ENCODE measurements at regions not wholly inside any gene's neighbourhood (a gene's known extent, or its start where the extent isn't known, plus 50 kb on each side); places are given as distances from the start of the nearest gene placed in this dataset.

GRCh38 chr3:124261306-124261705 is 269.4 kb upstream of the ROPN1 start:
- Mint-ChIP-seq H3K27ac (no peak overlapping the region), H3K4me3 (no peak overlapping the region), H3K4me1 (ENCODE audit: low read depth in 2 of 2) (no peaks in the 10 kb centered on the region), H3K27me3 (peaks cover 9 to 15% of the 10 kb centered on the region in 2 donors), H3K9me3 (no peaks in the 10 kb centered on the region), H3K36me3 (no peaks in the 10 kb centered on the region)
- no peak for ATAC-seq
- DNase-seq (ENCODE audit: low spot score): no peak

GRCh38 chr3:124263168-124263567 is 271.2 kb upstream of the ROPN1 start:
- ATAC-seq: no peak
- no peak overlapping the region for H3K4me3 Mint-ChIP-seq
- no peaks in the 10 kb centered on the region for H3K36me3 Mint-ChIP-seq
- no peaks in the 10 kb centered on the region for H3K4me1 Mint-ChIP-seq (ENCODE audit: low read depth in 2 of 2)
- H3K27me3 Mint-ChIP-seq: peaks cover 8 to 15% of the 10 kb centered on the region in 2 donors
- no peak for DNase-seq (ENCODE audit: low spot score)
- H3K9me3 Mint-ChIP-seq: no peaks in the 10 kb centered on the region
- no peak overlapping the region for H3K27ac Mint-ChIP-seq

DNA sequence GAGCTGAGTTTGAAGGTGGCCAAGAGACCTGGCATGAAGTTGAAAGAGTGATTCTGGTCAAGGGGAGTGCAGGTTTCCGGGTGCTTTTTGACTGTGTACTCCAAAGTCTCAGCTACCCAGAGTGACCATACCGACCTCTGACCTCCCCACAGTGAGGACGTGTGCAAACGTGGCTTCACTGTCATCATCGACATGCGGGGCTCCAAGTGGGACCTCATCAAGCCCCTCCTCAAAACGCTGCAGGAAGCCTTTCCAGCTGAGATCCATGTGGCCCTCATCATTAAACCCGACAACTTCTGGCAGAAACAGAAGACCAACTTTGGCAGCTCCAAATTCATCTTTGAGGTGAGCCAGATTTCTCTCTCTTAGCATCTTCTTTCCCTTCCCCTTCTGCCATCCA is 272.4 kb upstream of the ROPN1 start:
- Mint-ChIP-seq H3K27ac (no peak overlapping the region), H3K27me3 (peaks cover 4 to 10% of the 10 kb centered on the region in 2 donors), H3K4me3 (no peak overlapping the region), H3K36me3 (no peaks in the 10 kb centered on the region), H3K9me3 (no peaks in the 10 kb centered on the region), H3K4me1 (ENCODE audit: low read depth in 2 of 2) (no peaks in the 10 kb centered on the region)
- no peak for ATAC-seq
- no peak for DNase-seq (ENCODE audit: low spot score)

DNA sequence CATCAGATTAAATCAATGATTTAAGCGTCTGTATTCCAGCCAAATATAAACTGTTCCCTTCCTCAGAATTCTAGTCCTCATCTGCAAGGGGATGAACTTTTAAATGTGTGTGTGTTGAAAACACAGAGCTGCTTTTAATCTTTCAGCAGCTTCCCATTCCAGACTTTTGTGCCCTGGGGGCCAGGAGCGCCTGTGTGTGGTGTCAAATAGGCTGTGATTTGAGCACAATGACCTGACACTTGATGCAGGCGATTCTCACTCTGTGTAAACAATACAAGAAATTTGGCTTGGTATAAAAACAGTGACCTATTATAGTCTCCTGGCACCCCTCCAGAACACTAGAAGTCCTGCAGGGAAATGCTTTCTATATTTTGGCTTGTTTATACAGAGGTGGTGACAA is 274.6 kb upstream of the ROPN1 start:
- H3K27ac Mint-ChIP-seq: no peak overlapping the region
- ATAC-seq (no peak), DNase-seq (ENCODE audit: low spot score) (no peak)
- H3K4me3 Mint-ChIP-seq: no peak overlapping the region
- H3K9me3 Mint-ChIP-seq: no peaks in the 10 kb centered on the region
- H3K27me3 Mint-ChIP-seq: peaks cover 2 to 5% of the 10 kb centered on the region in 2 donors
- H3K36me3 Mint-ChIP-seq: no peaks in the 10 kb centered on the region
- no peaks in the 10 kb centered on the region for H3K4me1 Mint-ChIP-seq (ENCODE audit: low read depth in 2 of 2)

- ATAC-seq (no peak), DNase-seq (ENCODE audit: low spot score) (no peak)
- H3K4me1 Mint-ChIP-seq (ENCODE audit: low read depth in 2 of 2): no peaks in the 10 kb centered on the region
- peaks cover 0 to 4% of the 10 kb centered on the region in 2 donors for H3K27me3 Mint-ChIP-seq
- H3K9me3 Mint-ChIP-seq: no peaks in the 10 kb centered on the region
- no peak overlapping the region for H3K27ac Mint-ChIP-seq
- no peaks in the 10 kb centered on the region for H3K36me3 Mint-ChIP-seq
- no peak overlapping the region for H3K4me3 Mint-ChIP-seq
Measured at GRCh38 chr3:124267406-124267805, 275.5 kb upstream of the ROPN1 start.

GRCh38 chr3:124268355-124268754 is 276.4 kb upstream of the ROPN1 start:
- Mint-ChIP-seq H3K4me1 (ENCODE audit: low read depth in 2 of 2) (no peaks in the 10 kb centered on the region), H3K9me3 (no peaks in the 10 kb centered on the region), H3K36me3 (no peaks in the 10 kb centered on the region), H3K27ac (no peak overlapping the region), H3K27me3 (peaks cover 0 to 6% of the 10 kb centered on the region in 2 donors), H3K4me3 (no peak overlapping the region)
- no peak for DNase-seq (ENCODE audit: low spot score)
- ATAC-seq: no peak

DNA sequence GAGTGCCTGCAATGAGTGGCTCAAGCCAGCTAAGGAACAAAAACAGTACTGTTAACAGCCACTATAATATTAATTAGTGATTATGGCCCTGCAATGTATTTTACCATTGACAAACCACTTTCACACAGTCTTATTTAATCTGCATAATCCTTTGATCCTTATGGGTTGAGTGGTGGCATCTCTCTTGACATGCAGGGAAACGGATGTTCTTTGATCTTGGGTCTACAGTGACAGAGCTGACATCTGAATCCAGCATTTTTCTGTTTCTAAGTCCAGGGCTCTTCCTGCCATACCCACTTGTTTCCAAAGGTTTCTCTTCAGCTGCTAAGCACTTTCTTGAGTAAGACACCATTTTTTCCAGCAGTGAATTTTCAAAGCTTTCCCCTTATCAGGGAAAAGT is 277.7 kb upstream of the ROPN1 start:
- DNase-seq (ENCODE audit: low spot score): no peak
- Mint-ChIP-seq H3K4me1 (ENCODE audit: low read depth in 2 of 2) (no peaks in the 10 kb centered on the region), H3K27me3 (peaks cover 0 to 4% of the 10 kb centered on the region in 2 donors), H3K9me3 (no peaks in the 10 kb centered on the region), H3K36me3 (no peaks in the 10 kb centered on the region), H3K27ac (no peak overlapping the region), H3K4me3 (no peak overlapping the region)
- no peak for ATAC-seq

GRCh38 chr3:124272605-124273151 is 280.8 kb upstream of the ROPN1 start:
- Mint-ChIP-seq H3K36me3 (no peaks in the 10 kb centered on the region), H3K9me3 (no peaks in the 10 kb centered on the region), H3K4me3 (no peak overlapping the region), H3K4me1 (ENCODE audit: low read depth in 2 of 2) (no peaks in the 10 kb centered on the region), H3K27me3 (peaks cover 6 to 10% of the 10 kb centered on the region in 2 donors), H3K27ac (no peak overlapping the region)
- ATAC-seq (no peak), DNase-seq (ENCODE audit: low spot score) (no peak)

- DNase-seq (ENCODE audit: low spot score): no peak
Measured at GRCh38 chr3:124273651-124274050, 281.7 kb upstream of the ROPN1 start.

DNA sequence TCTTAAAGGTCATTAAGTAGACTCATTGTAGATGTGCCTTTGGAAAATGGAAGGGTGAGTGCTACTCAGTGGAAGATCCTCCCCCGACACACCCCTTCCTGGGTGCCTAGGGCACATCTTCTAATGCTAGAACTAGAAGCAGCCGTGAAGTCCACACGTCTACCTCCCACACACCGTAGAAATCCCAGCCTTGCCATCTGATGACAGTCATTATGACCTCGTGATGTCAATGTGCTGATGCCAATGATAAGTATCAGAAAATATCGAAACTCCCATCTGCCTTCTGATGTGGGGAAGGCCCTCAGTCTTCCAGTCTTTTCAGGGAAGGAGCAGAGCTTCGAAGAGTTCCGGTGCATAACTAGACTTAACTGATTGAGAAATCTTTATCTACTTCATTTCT is 282.1 kb upstream of the ROPN1 start:
- Mint-ChIP-seq H3K36me3 (no peaks in the 10 kb centered on the region), H3K27ac (no peak overlapping the region), H3K27me3 (peaks cover 6 to 10% of the 10 kb centered on the region in 2 donors), H3K4me1 (ENCODE audit: low read depth in 2 of 2) (no peaks in the 10 kb centered on the region), H3K4me3 (no peak overlapping the region), H3K9me3 (no peaks in the 10 kb centered on the region)
- ATAC-seq: no peak
- DNase-seq (ENCODE audit: low spot score): no peak

More at GRCh38 chr3:124273651-124274050, 281.7 kb upstream of the ROPN1 start:
- Mint-ChIP-seq H3K36me3 (no peaks in the 10 kb centered on the region), H3K9me3 (no peaks in the 10 kb centered on the region), H3K27ac (no peak overlapping the region), H3K4me1 (ENCODE audit: low read depth in 2 of 2) (no peaks in the 10 kb centered on the region), H3K27me3 (peaks cover 6 to 10% of the 10 kb centered on the region in 2 donors), H3K4me3 (no peak overlapping the region)
- ATAC-seq: no peak

DNA sequence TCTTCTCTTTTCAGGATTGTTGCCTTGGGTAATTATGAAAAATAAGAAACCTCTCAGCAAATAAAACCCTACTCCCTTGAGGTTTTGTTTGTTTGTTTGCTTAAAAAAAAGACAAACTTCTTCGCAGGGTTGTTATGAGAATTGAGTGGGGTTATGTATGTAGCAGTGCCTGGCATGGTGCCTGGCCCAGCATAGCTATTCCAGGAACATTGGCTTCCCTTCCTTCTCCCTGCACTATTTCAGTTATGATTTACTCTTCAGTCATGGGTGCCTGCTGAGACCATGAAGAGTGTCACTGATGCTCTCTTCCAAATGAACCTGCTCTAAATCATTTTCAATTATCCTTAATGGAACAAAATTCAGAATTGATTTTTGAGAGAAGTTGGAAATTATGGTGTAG is 283.5 kb upstream of the ROPN1 start:
- ATAC-seq: no peak
- Mint-ChIP-seq H3K4me3 (no peak overlapping the region), H3K4me1 (ENCODE audit: low read depth in 2 of 2) (no peaks in the 10 kb centered on the region)

DNA sequence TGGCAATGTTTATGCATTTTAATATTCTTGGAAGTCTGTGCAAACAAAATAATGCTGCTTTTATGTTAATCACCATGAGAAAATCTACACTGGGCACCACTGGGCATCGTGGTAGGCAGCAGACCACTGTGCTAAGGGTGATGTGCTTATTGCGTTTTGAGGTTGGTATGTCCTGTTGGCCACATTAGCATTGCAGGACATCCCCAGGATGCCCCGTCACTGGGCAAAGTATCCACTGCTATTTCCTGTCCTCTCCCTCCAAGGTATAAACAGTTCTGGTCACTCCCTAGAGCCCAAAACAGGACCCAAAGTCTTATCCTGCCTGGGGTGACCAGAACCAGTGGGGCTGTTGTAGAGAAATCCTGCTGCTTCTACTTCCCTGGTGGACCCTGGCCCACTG is 284.2 kb upstream of the ROPN1 start:
- Mint-ChIP-seq H3K27me3 (peaks cover 13 to 19% of the 10 kb centered on the region in 2 donors), H3K4me1 (ENCODE audit: low read depth in 2 of 2) (no peaks in the 10 kb centered on the region), H3K36me3 (no peaks in the 10 kb centered on the region), H3K9me3 (no peaks in the 10 kb centered on the region), H3K4me3 (no peak overlapping the region), H3K27ac (no peak overlapping the region)
- ATAC-seq (no peak), DNase-seq (ENCODE audit: low spot score) (no peak)

More for the DNA sequence above, 283.5 kb upstream of the ROPN1 start:
- H3K9me3 Mint-ChIP-seq: no peaks in the 10 kb centered on the region
- H3K27ac Mint-ChIP-seq: no peak overlapping the region
- no peaks in the 10 kb centered on the region for H3K36me3 Mint-ChIP-seq
- peaks cover 12 to 17% of the 10 kb centered on the region in 2 donors for H3K27me3 Mint-ChIP-seq
- no peak for DNase-seq (ENCODE audit: low spot score)

- Mint-ChIP-seq H3K27ac (no peak overlapping the region), H3K27me3 (peaks cover 16 to 24% of the 10 kb centered on the region in 2 donors), H3K4me1 (ENCODE audit: low read depth in 2 of 2) (no peaks in the 10 kb centered on the region), H3K4me3 (no peak overlapping the region), H3K9me3 (no peaks in the 10 kb centered on the region), H3K36me3 (no peaks in the 10 kb centered on the region)
- peak in 1 of 2 donors; percentile 27 for ATAC-seq
- DNase-seq (ENCODE audit: low spot score): no peak
Measured at GRCh38 chr3:124276539-124277143, 284.7 kb upstream of the ROPN1 start.

DNA sequence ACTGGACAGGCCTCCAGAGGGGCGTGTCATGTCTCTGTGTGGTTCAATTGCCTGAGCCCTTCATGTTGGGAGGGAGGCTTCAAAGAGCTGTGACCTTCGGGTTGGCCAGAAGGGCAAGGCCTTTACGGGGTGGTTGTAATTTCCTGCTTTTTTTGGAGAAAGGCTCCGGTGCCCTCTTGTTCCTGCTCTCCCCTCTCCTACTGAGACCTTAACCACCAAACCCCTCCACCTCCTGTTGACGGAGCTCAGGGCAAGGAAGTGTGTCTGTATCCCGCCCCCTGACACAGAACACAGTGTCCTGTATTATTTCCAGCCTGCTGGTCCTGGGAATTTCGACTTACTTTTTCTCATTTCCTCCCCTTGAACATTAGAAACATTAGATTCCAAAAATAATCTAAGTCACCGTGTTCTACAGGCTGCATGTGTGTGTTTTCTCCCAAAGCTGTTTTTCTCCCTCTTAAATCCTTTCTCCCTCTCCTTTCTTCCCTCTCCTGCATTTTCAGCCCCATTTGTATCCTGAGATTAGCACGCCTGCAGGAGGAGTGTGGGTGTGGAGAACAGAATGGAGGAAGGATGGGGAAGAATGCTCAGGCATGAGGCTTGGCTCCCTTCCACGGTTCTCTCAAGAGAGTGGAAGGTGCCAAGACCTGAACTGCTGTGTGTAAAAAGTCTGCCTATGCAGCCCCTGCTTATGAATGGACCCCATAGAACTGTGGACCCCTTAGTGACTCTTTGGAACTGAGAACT is 285.4 kb upstream of the ROPN1 start:
- Mint-ChIP-seq H3K4me1 (ENCODE audit: low read depth in 2 of 2) (no peaks in the 10 kb centered on the region), H3K36me3 (no peaks in the 10 kb centered on the region), H3K9me3 (no peaks in the 10 kb centered on the region), H3K4me3 (no peak overlapping the region), H3K27me3 (peaks cover 18 to 29% of the 10 kb centered on the region in 2 donors), H3K27ac (no peak overlapping the region)
- no peak for DNase-seq (ENCODE audit: low spot score)
- no peak for ATAC-seq
